Loucy (cell line): ENCODE measurements at regions not wholly inside any gene's neighbourhood (a gene's known extent, or its start where the extent isn't known, plus 50 kb on each side); places are given as distances from the start of the nearest gene placed in this dataset.

Source experiments
- CTCF ChIP-seq: fragments of 200-600 bp; sonication (generic); conservative IDR thresholded peaks from 2 replicates; pipeline ENCODE4 v1.5.1; 2014; ENCODE audit warnings: mild to moderate bottlenecking, antibody characterized with exemption, low read length
- EZH2phosphoT487 ChIP-seq: fragments of 200-600 bp; IDR thresholded peaks from 2 replicates; pipeline ENCODE4 v1.6.1; 2018; ENCODE audit warnings: antibody characterized with exemption, mild to moderate bottlenecking, moderate library complexity, borderline replicate concordance

GRCh38 chr6:21511891-21512550 is 81.5 kb upstream of the SOX4 start:
- no peak for TF ChIP-seq CTCF
- TF ChIP-seq EZH2phosphoT487, result no peak
